H1 (cell line): ENCODE measurements at regions not wholly inside any gene's neighbourhood (a gene's known extent, or its start where the extent isn't known, plus 50 kb on each side); places are given as distances from the start of the nearest gene placed in this dataset.
A peak's percentile ranks its signal among the peaks of the same experiment; 100 is the strongest.

Experiments used
- CTCF ChIA-PET: fragments of 300-600 bp; sonication (Branson Sonifier 250); formaldehyde crosslinking; loops from one replicate; lab custom pipeline; 2021; ENCODE audit not compliant: partially characterized antibody; lab: Charles Lee
- POLR2A ChIA-PET: fragments of 300-600 bp; sonication (Branson Sonifier 250); formaldehyde crosslinking; loops from one replicate; lab custom pipeline; 2021; ENCODE audit warnings: inconsistent platforms; ENCODE audit not compliant: partially characterized antibody; lab: Charles Lee
- DNase-seq, 2 experiments: peaks; one replicate each; pipeline versions ENCODE4 v3.0.0 to v3.0.0-alpha.2; 2010 to 2022; ENCODE audit warnings: low spot score in 2 of 2, low read depth in 1 of 2, mixed read lengths in 1 of 2
- FAIRE-seq: peaks from 2 replicates; lab custom pipeline; 2011; peaks lifted over from hg19 to GRCh38; lab: Jason Lieb, UNC
- H2AFZ ChIP-seq: 2 replicates; pipeline ENCODE4 v1.8.1; 2012; ENCODE audit warnings: low read length, inconsistent platforms
- H2AK5ac ChIP-seq: 2 replicates; pipeline ENCODE4 v1.6.1; 2013; ENCODE audit warnings: low read depth, low read length
- H2BK120ac ChIP-seq: replicated peaks from 2 replicates; pipeline ENCODE3; 2013; ENCODE audit warnings: low read depth, low read length, inconsistent platforms
- H2BK12ac ChIP-seq: 2 replicates; pipeline ENCODE4 v1.6.1; 2013; ENCODE audit warnings: low read depth, low read length
- H2BK15ac ChIP-seq: 2 replicates; pipeline ENCODE4 v1.6.1; 2013; ENCODE audit warnings: low read length
- H2BK20ac ChIP-seq: 2 replicates; pipeline ENCODE4 v1.6.1; 2013; ENCODE audit warnings: low read length
- H2BK5ac ChIP-seq: 2 replicates; pipeline ENCODE4 v1.6.1; 2013; ENCODE audit warnings: low read depth, low read length
- H3K14ac ChIP-seq: 2 replicates; pipeline ENCODE4 v1.6.1; 2013; ENCODE audit warnings: inconsistent platforms; ENCODE audit not compliant: insufficient read length
- H3K18ac ChIP-seq: 2 replicates; pipeline ENCODE4 v1.6.1; 2013; ENCODE audit warnings: low read length; ENCODE audit errors: extremely low read depth
- H3K23ac ChIP-seq: 2 replicates; pipeline ENCODE4 v1.6.1; 2013; ENCODE audit warnings: inconsistent platforms; ENCODE audit not compliant: insufficient read length
- H3K23me2 ChIP-seq: 2 replicates; pipeline ENCODE4 v1.6.1; 2013; ENCODE audit warnings: low read depth, low read length
- H3K27ac ChIP-seq: 2 replicates; pipeline ENCODE4 v1.6.1; 2011; ENCODE audit warnings: low read depth, low read length, inconsistent platforms
- H3K27me3 ChIP-seq, 4 experiments: replicated peaks in 1 of 4; 1 replicate in 1 of 4; 2 replicates in 3 of 4; pipeline versions ENCODE4 v1.6.1 to v1.8.1; 2011 to 2013; ENCODE audit warnings: low read length in 3 of 4, mild to moderate bottlenecking in 3 of 4, inconsistent platforms in 2 of 4, mixed read lengths in 2 of 4, moderate library complexity in 1 of 4; ENCODE audit not compliant: control insufficient read depth in 3 of 4, insufficient read depth in 3 of 4; ENCODE audit errors: extremely low read depth in 1 of 4
- H3K36me3 ChIP-seq, 4 experiments: 2 replicates each; pipeline versions ENCODE4 v1.6.1 to v1.8.1; 2011 to 2013; ENCODE audit warnings: mild to moderate bottlenecking in 4 of 4, low read length in 3 of 4, moderate library complexity in 2 of 4, control low read depth in 1 of 4, inconsistent platforms in 1 of 4; ENCODE audit not compliant: insufficient read depth in 4 of 4, control insufficient read depth in 2 of 4
- H3K4ac ChIP-seq: replicated peaks from 2 replicates; pipeline ENCODE3; 2013; ENCODE audit warnings: low read length, low read depth, mixed read lengths, inconsistent platforms; ENCODE audit not compliant: insufficient read length
- H3K4me1 ChIP-seq, 4 experiments: replicated peaks in 1 of 4; 1 replicate in 1 of 4; 2 replicates in 3 of 4; pipeline versions ENCODE4 v1.6.1 to v1.8.1; 2011 to 2013; ENCODE audit warnings: low read length in 3 of 4, inconsistent platforms in 2 of 4, mixed read lengths in 1 of 4; ENCODE audit not compliant: insufficient read depth in 4 of 4, control insufficient read depth in 3 of 4
- H3K4me2 ChIP-seq, 2 experiments: 2 replicates each; pipeline versions ENCODE4 v1.6.1 to v1.8.1; 2011 to 2013; ENCODE audit warnings: low read depth in 2 of 2, low read length in 2 of 2, control low read depth in 1 of 2, inconsistent platforms in 1 of 2, mild to moderate bottlenecking in 1 of 2; ENCODE audit not compliant: insufficient read depth in 1 of 2
- H3K4me3 ChIP-seq, 4 experiments: fragments of 200-600, 300-600 bp in 1 of 4; sonication (generic), shearing (Covaris generic), sonication (Bioruptor Twin) in 1 of 4; 2 replicates each; pipeline versions ENCODE4 v1.5.1 to v1.8.1; 2011 to 2016; ENCODE audit warnings: low read length in 4 of 4, low read depth in 3 of 4, control low read depth in 2 of 4, inconsistent platforms in 2 of 4, mild to moderate bottlenecking in 2 of 4, mixed read lengths in 1 of 4, moderate library complexity in 1 of 4; ENCODE audit not compliant: insufficient read depth in 2 of 4; ENCODE audit errors: extremely low read depth in 1 of 4
- H3K56ac ChIP-seq: replicated peaks from 2 replicates; pipeline ENCODE3; 2013; ENCODE audit warnings: low read depth, mild to moderate bottlenecking, mixed read lengths, low read length, inconsistent platforms; ENCODE audit not compliant: insufficient read length
- H3K79me1 ChIP-seq: 2 replicates; pipeline ENCODE4 v1.6.1; 2013; ENCODE audit warnings: low read depth, low read length, control low read depth
- H3K79me2 ChIP-seq, 2 experiments: 2 replicates each; pipeline versions ENCODE4 v1.6.1 to v1.8.1; 2012 to 2013; ENCODE audit warnings: low read length in 2 of 2, mild to moderate bottlenecking in 2 of 2, inconsistent platforms in 1 of 2; ENCODE audit not compliant: insufficient read depth in 2 of 2, control insufficient read depth in 1 of 2
- H3K9ac ChIP-seq, 4 experiments: replicated peaks in 1 of 4; 1 replicate in 1 of 4; 2 replicates in 3 of 4; pipeline versions ENCODE4 v1.6.1 to v1.8.1; 2011 to 2013; ENCODE audit warnings: low read depth in 3 of 4, low read length in 3 of 4, control low read depth in 2 of 4, mild to moderate bottlenecking in 2 of 4, moderate library complexity in 2 of 4, inconsistent platforms in 1 of 4; ENCODE audit errors: extremely low read depth in 1 of 4
- H3K9me3 ChIP-seq, 2 experiments: 2 replicates each; pipeline versions ENCODE4 v1.6.1 to v1.8.1; 2012 to 2013; ENCODE audit warnings: mild to moderate bottlenecking in 2 of 2, moderate library complexity in 2 of 2, control low read depth in 1 of 2, inconsistent platforms in 1 of 2, low read depth in 1 of 2, low read length in 1 of 2, mixed read lengths in 1 of 2; ENCODE audit not compliant: insufficient read depth in 2 of 2
- H4K20me1 ChIP-seq, 2 experiments: replicated peaks in 1 of 2; 2 replicates each; pipeline versions ENCODE3 to v1.8.1; 2011 to 2013; ENCODE audit warnings: inconsistent platforms in 2 of 2, low read length in 2 of 2, mild to moderate bottlenecking in 1 of 2; ENCODE audit not compliant: insufficient read depth in 2 of 2, control insufficient read depth in 1 of 2
- H4K5ac ChIP-seq: 2 replicates; pipeline ENCODE4 v1.6.1; 2013; ENCODE audit warnings: low read length, low read depth, mixed read lengths, inconsistent platforms; ENCODE audit not compliant: insufficient read length
- H4K8ac ChIP-seq: 2 replicates; pipeline ENCODE4 v1.8.0; 2013; ENCODE audit warnings: mild to moderate bottlenecking, moderate library complexity, low read length, inconsistent platforms; ENCODE audit not compliant: insufficient read depth; ENCODE audit errors: extremely low read depth
- H4K91ac ChIP-seq: replicated peaks from 2 replicates; pipeline ENCODE3; 2013; ENCODE audit warnings: low read length, mixed read lengths, inconsistent platforms; ENCODE audit not compliant: insufficient read length
- BRCA1 ChIP-seq: IDR thresholded peaks from 2 replicates; pipeline ENCODE4 v1.6.1; 2012; ENCODE audit warnings: low read depth, low read length, improper control_type of control experiment
- CTCF ChIP-seq, 3 experiments: IDR thresholded peaks; 1 replicate in 2 of 3; 2 replicates in 1 of 3; pipeline versions ENCODE4 v1.5.1 to v1.6.1; 2011; ENCODE audit warnings: low read length in 3 of 3, mild to moderate bottlenecking in 3 of 3, inconsistent platforms in 2 of 3, low read depth in 1 of 3, moderate library complexity in 1 of 3; ENCODE audit not compliant: insufficient read depth in 1 of 3; ENCODE audit errors: control extremely low read depth in 1 of 3
- GABPA ChIP-seq: IDR thresholded peaks from 2 replicates; pipeline ENCODE4 v1.6.1; 2011; ENCODE audit warnings: mild to moderate bottlenecking, low read length, moderate library complexity, borderline replicate concordance; ENCODE audit not compliant: insufficient read depth
- POU5F1 ChIP-seq: IDR thresholded peaks from 2 replicates; pipeline ENCODE4 v1.6.1; 2011; ENCODE audit warnings: low read depth, mild to moderate bottlenecking, low read length, moderate library complexity
- WGBS, 2 experiments: shearing (Covaris generic) in 1 of 2; methylation state at CpG; one replicate each; pipeline versions ENCODE4 v1.1.6 to v1.1.7; 2013 to 2015; ENCODE audit warnings: low lambda C conversion rate in 2 of 2, mixed read lengths in 2 of 2, inconsistent platforms in 1 of 2, low coverage in 1 of 2, missing lambda C conversion rate in 1 of 2; ENCODE audit not compliant: insufficient replicate concordance in 2 of 2, insufficient coverage in 1 of 2, insufficient read length in 1 of 2; ENCODE audit errors: extremely low coverage in 1 of 2, missing lambda C conversion rate in 1 of 2; 5-methylcytosine and 5-hydroxymethylcytosine counted together
- TF ChIP-seq, protein P1 (sequence below): IDR thresholded peaks from 2 replicates; pipeline ENCODE4 v1.6.1; 2012; ENCODE audit warnings: inconsistent platforms
- TF ChIP-seq, protein P2 (sequence below): IDR thresholded peaks from 2 replicates; pipeline ENCODE4 v1.6.1; 2012; ENCODE audit warnings: low read length, inconsistent platforms

- Histone ChIP-seq H4K20me1 (no peaks in the 10 kb centered on the region), H3K9me3 (no peaks in the 10 kb centered on the region), H3K79me2 (no peaks in the 10 kb centered on the region), H3K56ac (no peak overlapping the region), H2BK5ac (no peak overlapping the region), H3K4me3 (no peak overlapping the region), H2BK120ac (no peak overlapping the region), H3K18ac (no peak overlapping the region), H3K79me1 (no peaks in the 10 kb centered on the region), H4K91ac (no peak overlapping the region), H3K27me3 (no peaks in the 10 kb centered on the region; a peak in 1 of 7 replicates), H3K14ac (no peak overlapping the region), H2AFZ (no peak overlapping the region), H2BK15ac (no peak overlapping the region), H3K4ac (peak overlapping the region; percentile 1), H2AK5ac (no peak overlapping the region), H3K9ac (no peak overlapping the region), H3K36me3 (no peaks in the 10 kb centered on the region; a peak in 1 of 8 replicates), H3K23ac (no peak overlapping the region), H2BK20ac (no peak overlapping the region), H4K8ac (no peak overlapping the region; the same call in 1 of the 2 replicates), H3K4me2 (no peak overlapping the region), H3K23me2 (no peaks in the 10 kb centered on the region), H2BK12ac (no peak overlapping the region), H3K4me1 (no peaks in the 10 kb centered on the region), H3K27ac (no peak overlapping the region), H4K5ac (no peak overlapping the region)
- WGBS, 2 experiments = 96% methylated on average over 13 of the region's 13 CpGs; no CpG with 5 or more reads in 1 of the 2 experiments
- POLR2A ChIA-PET = interaction anchor here (1.1 kb wide), 1 partner anchor 11 kb away, joined by 3 read pairs; no protein-coding TSS in a partner anchor
- no peak for FAIRE-seq
- CTCF ChIA-PET = interaction anchor here (0.9 to 1.4 kb wide), 4 partner anchors 11 to 178 kb away, joined by 3 to 4 read pairs (median 4); no protein-coding TSS in a partner anchor
- DNase-seq = no peak
- TF ChIP-seq, protein P1, sequence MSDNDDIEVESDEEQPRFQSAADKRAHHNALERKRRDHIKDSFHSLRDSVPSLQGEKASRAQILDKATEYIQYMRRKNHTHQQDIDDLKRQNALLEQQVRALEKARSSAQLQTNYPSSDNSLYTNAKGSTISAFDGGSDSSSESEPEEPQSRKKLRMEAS = no peak
- TF ChIP-seq, protein P2, sequence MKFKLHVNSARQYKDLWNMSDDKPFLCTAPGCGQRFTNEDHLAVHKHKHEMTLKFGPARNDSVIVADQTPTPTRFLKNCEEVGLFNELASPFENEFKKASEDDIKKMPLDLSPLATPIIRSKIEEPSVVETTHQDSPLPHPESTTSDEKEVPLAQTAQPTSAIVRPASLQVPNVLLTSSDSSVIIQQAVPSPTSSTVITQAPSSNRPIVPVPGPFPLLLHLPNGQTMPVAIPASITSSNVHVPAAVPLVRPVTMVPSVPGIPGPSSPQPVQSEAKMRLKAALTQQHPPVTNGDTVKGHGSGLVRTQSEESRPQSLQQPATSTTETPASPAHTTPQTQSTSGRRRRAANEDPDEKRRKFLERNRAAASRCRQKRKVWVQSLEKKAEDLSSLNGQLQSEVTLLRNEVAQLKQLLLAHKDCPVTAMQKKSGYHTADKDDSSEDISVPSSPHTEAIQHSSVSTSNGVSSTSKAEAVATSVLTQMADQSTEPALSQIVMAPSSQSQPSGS = no peak
- no peak for TF ChIP-seq POU5F1
- no peak for TF ChIP-seq CTCF (IDR thresholded peaks at IDR 0.05; ENCODE audit: control extremely low read depth in 1 of 3, insufficient read depth in 1 of 3, low read depth in 1 of 3, low read length in 3 of 3)
- no peak for TF ChIP-seq BRCA1
- no peak for TF ChIP-seq GABPA
Measured at GRCh38 chr18:23384778-23385736, 68.0 kb upstream of the RIOK3 start.
